WERI-Rb-1 (cell line): ENCODE measurements at regions not wholly inside any gene's neighbourhood (a gene's known extent, or its start where the extent isn't known, plus 50 kb on each side); places are given as distances from the start of the nearest gene placed in this dataset.

Experiments
- DNase-seq: peaks from one replicate; pipeline ENCODE4 v3.0.0-alpha.2; 2020
- H3K27ac ChIP-seq: fragments of 250-450 bp; sonication (Bioruptor Pico); 2 replicates; pipeline ENCODE4 v1.5.1; 2020; ENCODE audit warnings: mild to moderate bottlenecking, moderate library complexity
- H3K27me3 ChIP-seq: fragments of 250-450 bp; sonication (Bioruptor Pico); 2 replicates; pipeline ENCODE4 v1.5.1; 2021; ENCODE audit warnings: mild to moderate bottlenecking, low read depth, moderate library complexity; ENCODE audit not compliant: insufficient read depth, severe bottlenecking
- H3K36me3 ChIP-seq: fragments of 250-450 bp; sonication (Bioruptor Pico); 2 replicates; pipeline ENCODE4 v1.5.1; 2020; ENCODE audit warnings: mild to moderate bottlenecking, moderate library complexity
- H3K4me3 ChIP-seq: 2 replicates; pipeline ENCODE4 v1.5.1; 2011; ENCODE audit warnings: low read depth, mild to moderate bottlenecking, control low read depth, low read length
- H3K9me3 ChIP-seq: fragments of 250-450 bp; sonication (Bioruptor Pico); 2 replicates; pipeline ENCODE4 v1.5.1; 2021; ENCODE audit warnings: mild to moderate bottlenecking, moderate library complexity; ENCODE audit not compliant: severe bottlenecking
- CTCF ChIP-seq: IDR thresholded peaks from 2 replicates; pipeline ENCODE4 v1.5.1; 2011; ENCODE audit warnings: low read depth, mild to moderate bottlenecking, control low read depth, inconsistent platforms, low read length

- H3K27ac ChIP-seq, result no peak overlapping the region
- no peak for TF ChIP-seq CTCF
Measured at GRCh38 chr2:120520454-120520853, 174.5 kb downstream of the INHBB start.

GRCh38 chr2:120520929-120521912 lies 175.3 kb downstream of the INHBB start:
- peak; percentile 85 for DNase-seq
- Histone ChIP-seq H3K36me3 (no peaks in the 10 kb centered on the region), H3K27me3 (no peaks in the 10 kb centered on the region), H3K9me3 (no peaks in the 10 kb centered on the region), H3K27ac (peak overlapping the region; percentile 80), H3K4me3 (peak overlapping the region; percentile 3)
- TF ChIP-seq CTCF, result peak; percentile 97

More at GRCh38 chr2:120520454-120520853, 174.5 kb downstream of the INHBB start:
- no peak overlapping the region for H3K4me3 ChIP-seq
- H3K27me3 ChIP-seq, result no peaks in the 10 kb centered on the region
- no peak for DNase-seq
- no peaks in the 10 kb centered on the region for H3K36me3 ChIP-seq
- no peaks in the 10 kb centered on the region for H3K9me3 ChIP-seq

DNA sequence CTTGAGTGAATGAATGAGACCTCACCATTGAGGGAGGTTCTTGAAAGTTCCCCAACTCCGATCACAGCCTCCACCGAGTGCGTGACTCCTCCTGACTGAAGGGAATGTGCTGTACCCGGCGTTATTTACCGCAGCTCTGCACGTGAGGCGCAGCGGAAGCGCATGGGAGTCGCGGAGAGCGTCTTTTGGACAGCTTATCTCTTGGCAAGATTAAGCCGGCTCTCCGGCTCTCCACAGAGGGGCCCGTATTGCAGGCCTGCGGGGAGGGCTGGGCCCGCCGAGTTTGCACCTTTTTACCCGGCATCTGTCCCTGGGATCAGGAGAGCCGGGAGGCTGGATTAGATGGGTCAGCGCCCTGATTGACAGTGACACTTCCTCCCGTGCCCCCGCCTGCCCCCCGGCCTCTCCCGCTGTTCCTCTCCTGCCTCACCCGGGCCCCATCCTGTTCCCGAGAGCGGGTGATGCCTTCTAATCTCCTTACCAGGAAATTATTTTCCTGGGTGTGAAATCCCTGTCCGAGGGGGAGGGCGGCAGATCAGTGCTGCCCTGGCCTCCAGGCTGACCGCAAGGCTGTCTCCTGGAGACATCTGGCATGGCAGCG lies 176.3 kb downstream of the INHBB start:
- peak; percentile 99 for DNase-seq
- Histone ChIP-seq H3K27ac (peak overlapping the region; percentile 80), H3K9me3 (no peaks in the 10 kb centered on the region), H3K4me3 (peak overlapping the region; percentile 3), H3K27me3 (no peaks in the 10 kb centered on the region), H3K36me3 (no peaks in the 10 kb centered on the region)
- no peak for TF ChIP-seq CTCF

DNA sequence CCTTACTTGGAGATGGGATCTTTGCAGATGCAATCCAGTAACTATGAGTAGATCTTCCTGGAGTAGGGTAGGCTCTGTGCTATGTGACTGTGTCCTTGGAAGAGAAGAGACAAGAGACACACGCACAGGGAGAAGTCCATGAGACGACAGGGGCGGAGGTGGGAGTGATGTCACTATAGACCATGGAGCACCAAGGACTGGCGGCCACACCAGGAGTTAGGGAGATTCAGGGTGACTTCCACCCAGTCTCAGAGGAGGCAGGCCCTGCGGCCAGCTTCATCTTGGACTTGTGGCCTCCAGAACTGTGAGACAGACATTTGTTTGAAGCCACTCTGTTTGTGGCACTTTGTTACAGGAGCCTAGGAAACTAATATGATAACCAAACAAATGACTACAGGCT lies 177.8 kb downstream of the INHBB start:
- no peak overlapping the region for H3K4me3 ChIP-seq
- no peak for TF ChIP-seq CTCF
- no peaks in the 10 kb centered on the region for H3K9me3 ChIP-seq
- H3K27ac ChIP-seq, result no peak overlapping the region
- no peak for DNase-seq
- no peaks in the 10 kb centered on the region for H3K36me3 ChIP-seq
- no peaks in the 10 kb centered on the region for H3K27me3 ChIP-seq

DNA sequence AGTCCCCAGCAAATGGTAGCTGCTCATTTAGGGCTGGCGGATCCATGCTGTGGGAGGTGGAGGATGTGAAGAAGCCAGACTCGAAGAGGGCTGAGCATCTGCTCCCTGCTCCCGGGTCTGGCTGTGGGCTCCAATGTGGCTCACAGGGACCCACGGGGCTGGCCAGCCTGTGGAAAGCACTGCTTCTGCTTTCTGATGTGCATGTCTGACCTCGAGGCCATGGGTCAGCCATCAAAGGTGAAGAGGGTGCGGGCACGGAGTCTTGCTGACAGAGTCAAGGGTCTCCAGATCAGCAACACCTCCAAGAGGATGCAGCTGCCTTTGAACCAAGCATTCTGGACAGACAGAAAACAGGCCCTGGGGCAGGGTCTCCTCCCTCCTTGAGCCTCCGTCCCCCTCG lies 178.2 kb downstream of the INHBB start:
- Histone ChIP-seq H3K27ac (no peak overlapping the region), H3K4me3 (no peak overlapping the region), H3K36me3 (no peaks in the 10 kb centered on the region), H3K27me3 (no peaks in the 10 kb centered on the region), H3K9me3 (no peaks in the 10 kb centered on the region)
- TF ChIP-seq CTCF, result no peak
- DNase-seq, result no peak
